VCaP (cell line): ENCODE measurements at regions not wholly inside any gene's neighbourhood (a gene's known extent, or its start where the extent isn't known, plus 50 kb on each side); places are given as distances from the start of the nearest gene placed in this dataset.

Source experiments
- H3K27ac ChIP-seq: fragments of 450-650 bp; 2 replicates; pipeline ENCODE4 v1.5.1; 2017
- CTCF ChIP-seq: fragments of 450-650 bp; conservative IDR thresholded peaks from 2 replicates; pipeline ENCODE4 v1.5.1; 2017; ENCODE audit warnings: mild to moderate bottlenecking, moderate library complexity

GRCh38 chr9:129513282-129513681 is 107.6 kb downstream of the C9orf50 start:
- no peak overlapping the region for H3K27ac ChIP-seq
- TF ChIP-seq CTCF: no peak

GRCh38 chr9:129511285-129511900 is 109.5 kb downstream of the C9orf50 start:
- H3K27ac ChIP-seq: no peak overlapping the region
- no peak for TF ChIP-seq CTCF

- no peak for TF ChIP-seq CTCF
- no peak overlapping the region for H3K27ac ChIP-seq
Measured at GRCh38 chr9:129509533-129509928, 111.4 kb downstream of the C9orf50 start.

GRCh38 chr9:129507805-129508204 is 113.1 kb downstream of the C9orf50 start:
- no peak for TF ChIP-seq CTCF
- H3K27ac ChIP-seq: no peak overlapping the region

GRCh38 chr9:129506892-129507291 is 114.0 kb downstream of the C9orf50 start:
- TF ChIP-seq CTCF: no peak
- H3K27ac ChIP-seq: no peak overlapping the region

- no peak for TF ChIP-seq CTCF
- H3K27ac ChIP-seq: no peak overlapping the region
Measured at GRCh38 chr9:129506041-129506440, 114.9 kb downstream of the C9orf50 start.

- no peak for TF ChIP-seq CTCF
- H3K27ac ChIP-seq: no peak overlapping the region
Measured at GRCh38 chr9:129505270-129505902, 115.5 kb downstream of the C9orf50 start.
